ENCODE measurements at regions not wholly inside any gene's neighbourhood (a gene's known extent, or its start where the extent isn't known, plus 50 kb on each side); places are given as distances from the start of the nearest gene placed in this dataset.
"Not testable (repeated sequence)": the region's sequence is repeated elsewhere in the genome, so short reads cannot be mapped to it uniquely, and the experiment has no call there.

- in situ Hi-C loops (cut with MboI; ENCODE audit: low sequenced_read_pairs) = no loop called here
These were observed 109.2 kb downstream of the TMEM121 start for GRCh38 chr14:105635560-105635959.

GRCh38 chr14:105636021-105636420, 109.6 kb downstream of the TMEM121 start:
- in situ Hi-C loops (cut with MboI; ENCODE audit: low sequenced_read_pairs) = not testable (repeated sequence)

- in situ Hi-C loops (cut with MboI; ENCODE audit: low sequenced_read_pairs) = no loop called here
These were observed 110.6 kb downstream of the TMEM121 start for GRCh38 chr14:105636935-105637334.

- in situ Hi-C loops (cut with MboI; ENCODE audit: low sequenced_read_pairs) = not testable (repeated sequence)
These were observed 111.0 kb downstream of the TMEM121 start for GRCh38 chr14:105637345-105637744.

GRCh38 chr14:105639969-105640931, 113.9 kb downstream of the TMEM121 start:
- in situ Hi-C loops (cut with MboI; ENCODE audit: low sequenced_read_pairs) = not testable (repeated sequence)

- in situ Hi-C loops (cut with MboI; ENCODE audit: low sequenced_read_pairs) = no loop called here
These were observed 114.9 kb downstream of the TMEM121 start for GRCh38 chr14:105641075-105641937.

- in situ Hi-C loops (cut with MboI; ENCODE audit: low sequenced_read_pairs) = not testable (repeated sequence)
These were observed 115.6 kb downstream of the TMEM121 start for GRCh38 chr14:105641951-105642350.

- in situ Hi-C loops (cut with MboI; ENCODE audit: low sequenced_read_pairs) = not testable (repeated sequence)
These were observed 116.1 kb downstream of the TMEM121 start for GRCh38 chr14:105642486-105642885.

GRCh38 chr14:105643406-105644052, 117.1 kb downstream of the TMEM121 start:
- in situ Hi-C loops (cut with MboI; ENCODE audit: low sequenced_read_pairs) = not testable (repeated sequence)

GRCh38 chr14:105644053-105644435, 117.7 kb downstream of the TMEM121 start:
- in situ Hi-C loops (cut with MboI; ENCODE audit: low sequenced_read_pairs) = not testable (repeated sequence)

- in situ Hi-C loops (cut with MboI; ENCODE audit: low sequenced_read_pairs) = not testable (repeated sequence)
These were observed 118.1 kb downstream of the TMEM121 start for GRCh38 chr14:105644457-105644856.

GRCh38 chr14:105644891-105645290, 118.5 kb downstream of the TMEM121 start:
- in situ Hi-C loops (cut with MboI; ENCODE audit: low sequenced_read_pairs) = not testable (repeated sequence)

GRCh38 chr14:105645389-105645788, 119.0 kb downstream of the TMEM121 start:
- in situ Hi-C loops (cut with MboI; ENCODE audit: low sequenced_read_pairs) = not testable (repeated sequence)

GRCh38 chr14:105646175-105646574, 119.8 kb downstream of the TMEM121 start:
- in situ Hi-C loops (cut with MboI; ENCODE audit: low sequenced_read_pairs) = no loop called here

GRCh38 chr14:105646711-105647281, 120.4 kb downstream of the TMEM121 start:
- in situ Hi-C loops (cut with MboI; ENCODE audit: low sequenced_read_pairs) = not testable (repeated sequence)

- in situ Hi-C loops (cut with MboI; ENCODE audit: low sequenced_read_pairs) = not testable (repeated sequence)
These were observed 121.0 kb downstream of the TMEM121 start for GRCh38 chr14:105647426-105647783.

GRCh38 chr14:105647784-105648608, 121.6 kb downstream of the TMEM121 start:
- in situ Hi-C loops (cut with MboI; ENCODE audit: low sequenced_read_pairs) = no loop called here

GRCh38 chr14:105648609-105649535, 122.5 kb downstream of the TMEM121 start:
- in situ Hi-C loops (cut with MboI; ENCODE audit: low sequenced_read_pairs) = not testable (repeated sequence)

- in situ Hi-C loops (cut with MboI; ENCODE audit: low sequenced_read_pairs) = not testable (repeated sequence)
These were observed 125.9 kb downstream of the TMEM121 start for GRCh38 chr14:105652317-105652716.
